Memory B cell (primary cell): ENCODE measurements at regions not wholly inside any gene's neighbourhood (a gene's known extent, or its start where the extent isn't known, plus 50 kb on each side); places are given as distances from the start of the nearest gene placed in this dataset.

ENCODE experiments used
- ATAC-seq: fragments of 150-1000 bp; cut with Tn5 transposase; 2 replicates; pipeline ENCODE4 v1.10.0; 2021; ENCODE audit warnings: low read depth, mild to moderate bottlenecking, moderate library complexity
- DNase-seq, 2 donors: peaks; one replicate each; pipeline ENCODE4 v3.0.0; 2022; ENCODE audit warnings: low spot score in 2 of 2
- H3K27ac Mint-ChIP-seq: one replicate; pipeline ENCODE4 v1.8.0; 2022; ENCODE audit warnings: mild to moderate bottlenecking, moderate library complexity, mixed read lengths
- H3K27me3 Mint-ChIP-seq: one replicate; pipeline ENCODE4 v1.8.0; 2022; ENCODE audit warnings: mixed read lengths
- H3K36me3 Mint-ChIP-seq: one replicate; pipeline ENCODE4 v1.8.0; 2022; ENCODE audit warnings: mild to moderate bottlenecking, mixed read lengths
- H3K4me1 Mint-ChIP-seq: one replicate; pipeline ENCODE4 v1.8.0; 2022; ENCODE audit warnings: mixed read lengths
- H3K4me3 Mint-ChIP-seq: one replicate; pipeline ENCODE4 v1.8.0; 2022; ENCODE audit warnings: mild to moderate bottlenecking, moderate library complexity, mixed read lengths
- H3K9me3 Mint-ChIP-seq: one replicate; pipeline ENCODE4 v1.8.0; 2022; ENCODE audit warnings: mixed read lengths

- Mint-ChIP-seq H3K9me3 (no peaks in the 10 kb centered on the region), H3K27ac (no peak overlapping the region), H3K36me3 (peaks cover 7% of the 10 kb centered on the region), H3K4me3 (no peak overlapping the region), H3K27me3 (no peaks in the 10 kb centered on the region), H3K4me1 (peaks cover 8% of the 10 kb centered on the region)
- no peak for DNase-seq
- ATAC-seq: no peak
Measured at GRCh38 chr12:124517260-124518050, 50.0 kb downstream of the NCOR2 start.

GRCh38 chr12:124516850-124517249 lies 50.6 kb downstream of the NCOR2 start:
- Mint-ChIP-seq H3K27me3 (no peaks in the 10 kb centered on the region), H3K9me3 (no peaks in the 10 kb centered on the region), H3K36me3 (peaks cover 10% of the 10 kb centered on the region), H3K27ac (no peak overlapping the region), H3K4me1 (peaks cover 5% of the 10 kb centered on the region), H3K4me3 (no peak overlapping the region)
- ATAC-seq: no peak
- DNase-seq: no peak

GRCh38 chr12:124515981-124516380 lies 51.4 kb downstream of the NCOR2 start:
- Mint-ChIP-seq H3K27me3 (no peaks in the 10 kb centered on the region), H3K9me3 (no peaks in the 10 kb centered on the region), H3K36me3 (peaks cover 8% of the 10 kb centered on the region), H3K4me1 (peaks cover 5% of the 10 kb centered on the region), H3K27ac (no peak overlapping the region), H3K4me3 (no peak overlapping the region)
- DNase-seq: no peak
- no peak for ATAC-seq

- Mint-ChIP-seq H3K27me3 (no peaks in the 10 kb centered on the region), H3K36me3 (peaks cover 8% of the 10 kb centered on the region), H3K9me3 (no peaks in the 10 kb centered on the region), H3K27ac (no peak overlapping the region), H3K4me1 (peaks cover 5% of the 10 kb centered on the region), H3K4me3 (no peak overlapping the region)
- ATAC-seq (no peak), DNase-seq (no peak)
Measured at GRCh38 chr12:124514996-124515932, 52.1 kb downstream of the NCOR2 start.

DNA sequence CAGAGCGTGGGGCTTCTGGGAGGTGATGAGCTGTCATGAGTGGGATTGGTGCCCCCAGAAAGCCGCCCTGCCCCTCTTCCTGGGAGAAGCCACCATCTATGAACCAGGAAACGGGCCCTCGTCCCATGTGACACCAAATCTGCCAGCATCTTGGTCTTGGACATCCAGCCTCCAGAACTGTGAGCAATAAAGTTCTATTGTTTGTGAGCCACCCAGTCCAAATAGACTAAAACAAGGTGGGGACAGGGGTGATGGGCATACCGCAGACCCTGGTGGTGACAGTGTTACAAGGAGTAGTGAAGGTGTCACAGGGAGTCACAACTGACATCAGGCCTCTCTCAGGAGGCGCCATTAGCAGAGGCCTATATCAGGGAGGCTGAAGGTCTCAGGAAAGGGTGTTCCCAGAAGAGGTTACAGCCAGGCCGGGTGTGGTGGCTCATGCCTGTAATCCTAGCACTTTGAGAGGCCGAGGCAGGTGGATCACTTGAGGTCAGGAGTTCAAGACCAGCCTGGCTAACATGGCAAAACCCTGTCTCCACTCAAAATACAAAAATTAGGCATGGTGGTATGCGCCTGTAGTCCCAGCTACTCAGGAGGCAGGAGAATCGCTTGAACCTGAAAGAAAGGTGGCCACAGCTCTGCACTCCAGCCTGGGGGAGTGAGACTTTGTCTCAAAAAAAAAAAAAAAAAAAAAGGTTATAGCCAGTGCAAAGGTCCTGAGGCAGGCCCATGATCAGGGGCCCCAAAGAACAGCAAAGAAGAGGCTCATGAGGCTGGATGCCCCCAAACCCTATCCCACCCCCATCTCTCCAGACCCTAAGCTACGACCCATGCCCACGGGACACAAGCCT lies 53.0 kb downstream of the NCOR2 start:
- no peak for DNase-seq
- no peak overlapping the region for H3K27ac Mint-ChIP-seq

GRCh38 chr12:124513297-124513867 lies 54.0 kb downstream of the NCOR2 start:
- no peak overlapping the region for H3K27ac Mint-ChIP-seq

More for the DNA sequence above, 53.0 kb downstream of the NCOR2 start:
- peaks cover 5% of the 10 kb centered on the region for H3K4me1 Mint-ChIP-seq
- no peaks in the 10 kb centered on the region for H3K27me3 Mint-ChIP-seq
- H3K36me3 Mint-ChIP-seq: peaks cover 8% of the 10 kb centered on the region
- ATAC-seq: no peak
- H3K4me3 Mint-ChIP-seq: no peak overlapping the region
- H3K9me3 Mint-ChIP-seq: no peaks in the 10 kb centered on the region

GRCh38 chr12:124512667-124513296 lies 54.6 kb downstream of the NCOR2 start:
- ATAC-seq (no peak), DNase-seq (no peak)
- H3K27ac Mint-ChIP-seq: no peak overlapping the region
- peaks cover 10% of the 10 kb centered on the region for H3K4me1 Mint-ChIP-seq
- H3K27me3 Mint-ChIP-seq: no peaks in the 10 kb centered on the region
- no peaks in the 10 kb centered on the region for H3K9me3 Mint-ChIP-seq
- H3K4me3 Mint-ChIP-seq: no peak overlapping the region
- peaks cover 7% of the 10 kb centered on the region for H3K36me3 Mint-ChIP-seq

More at GRCh38 chr12:124513297-124513867, 54.0 kb downstream of the NCOR2 start:
- ATAC-seq: no peak
- no peaks in the 10 kb centered on the region for H3K27me3 Mint-ChIP-seq
- H3K4me3 Mint-ChIP-seq: no peak overlapping the region
- H3K4me1 Mint-ChIP-seq: peaks cover 10% of the 10 kb centered on the region
- peaks cover 7% of the 10 kb centered on the region for H3K36me3 Mint-ChIP-seq
- DNase-seq: no peak
- no peaks in the 10 kb centered on the region for H3K9me3 Mint-ChIP-seq

GRCh38 chr12:124511259-124511985 lies 56.0 kb downstream of the NCOR2 start:
- Mint-ChIP-seq H3K27ac (no peak overlapping the region), H3K4me1 (peaks cover 14% of the 10 kb centered on the region), H3K36me3 (peaks cover 7% of the 10 kb centered on the region)

GRCh38 chr12:124510301-124510970 lies 57.0 kb downstream of the NCOR2 start:
- ATAC-seq (no peak), DNase-seq (no peak)
- H3K27ac Mint-ChIP-seq: no peak overlapping the region
- no peaks in the 10 kb centered on the region for H3K9me3 Mint-ChIP-seq
- H3K4me3 Mint-ChIP-seq: no peak overlapping the region
- peaks cover 6% of the 10 kb centered on the region for H3K36me3 Mint-ChIP-seq
- no peaks in the 10 kb centered on the region for H3K27me3 Mint-ChIP-seq
- peaks cover 19% of the 10 kb centered on the region for H3K4me1 Mint-ChIP-seq

More at GRCh38 chr12:124511259-124511985, 56.0 kb downstream of the NCOR2 start:
- ATAC-seq (no peak), DNase-seq (no peak)
- H3K27me3 Mint-ChIP-seq: no peaks in the 10 kb centered on the region
- H3K9me3 Mint-ChIP-seq: no peaks in the 10 kb centered on the region
- no peak overlapping the region for H3K4me3 Mint-ChIP-seq

DNA sequence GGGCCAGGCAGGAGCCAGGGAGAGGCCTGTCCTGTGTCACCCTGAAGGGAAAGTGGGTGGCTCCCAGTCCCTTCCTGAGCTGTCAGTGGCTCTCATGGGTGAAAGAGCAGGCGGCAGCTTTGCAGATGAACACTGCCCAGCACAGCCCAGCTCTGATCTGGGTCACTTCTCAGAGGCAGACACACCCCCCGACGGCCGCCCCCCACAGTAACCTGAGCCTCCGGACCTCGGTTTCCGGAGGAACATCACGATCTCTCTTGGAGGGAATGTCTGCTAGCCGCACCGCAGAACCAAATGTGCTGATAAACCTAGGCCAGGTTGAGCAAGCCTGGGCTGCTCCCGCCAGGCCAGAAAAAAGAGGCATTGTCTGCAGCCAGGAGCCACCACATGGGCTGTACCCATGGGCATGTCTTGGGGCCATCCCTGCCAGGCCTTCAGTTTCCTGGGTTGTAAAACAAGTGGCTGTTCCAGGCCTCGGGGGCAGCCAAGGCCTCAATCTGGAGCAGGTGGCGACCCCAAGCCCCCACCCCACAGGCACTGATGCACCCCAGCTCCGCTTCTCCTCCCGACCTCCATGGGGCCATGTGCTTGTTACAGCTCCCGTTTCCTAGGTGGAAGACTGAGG lies 57.6 kb downstream of the NCOR2 start:
- Mint-ChIP-seq H3K27ac (no peak overlapping the region), H3K4me3 (no peak overlapping the region), H3K4me1 (peaks cover 23% of the 10 kb centered on the region), H3K9me3 (no peaks in the 10 kb centered on the region), H3K27me3 (no peaks in the 10 kb centered on the region), H3K36me3 (peaks cover 5% of the 10 kb centered on the region)
- no peak for DNase-seq
- no peak for ATAC-seq

GRCh38 chr12:124509300-124509675 lies 58.1 kb downstream of the NCOR2 start:
- Mint-ChIP-seq H3K4me3 (no peak overlapping the region), H3K27me3 (no peaks in the 10 kb centered on the region), H3K9me3 (no peaks in the 10 kb centered on the region), H3K27ac (no peak overlapping the region), H3K4me1 (peaks cover 23% of the 10 kb centered on the region), H3K36me3 (peaks cover 5% of the 10 kb centered on the region)
- no peak for ATAC-seq
- DNase-seq: no peak
